ENCODE measurements at regions not wholly inside any gene's neighbourhood (a gene's known extent, or its start where the extent isn't known, plus 50 kb on each side); places are given as distances from the start of the nearest gene placed in this dataset.

DNA sequence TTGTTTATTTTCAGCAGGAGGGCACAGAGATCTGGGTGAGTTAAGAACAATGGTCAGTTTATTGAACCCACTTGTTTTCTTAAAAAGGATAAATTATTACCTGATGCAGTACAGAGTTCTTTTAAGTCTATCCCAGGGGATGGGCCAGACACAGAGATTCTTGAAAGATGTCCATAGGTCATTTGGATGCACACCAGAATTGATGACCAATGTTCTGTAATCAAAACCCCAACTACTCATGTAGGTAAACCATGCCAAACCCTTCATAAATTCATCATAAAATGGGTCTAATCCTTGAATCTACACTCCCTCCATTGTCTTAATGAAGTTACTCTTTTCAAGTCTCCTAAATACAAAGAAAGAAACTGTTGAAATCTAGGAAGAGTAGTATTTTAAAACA is 273.0 kb upstream of the COL8A1 start:
- Histone ChIP-seq H3K4me3 (ENCODE audit: low read length) (no peak overlapping the region), H3F3A (ENCODE audit: insufficient read depth, low read length, poor library complexity, severe bottlenecking) (no peaks in the 10 kb centered on the region), H3K9me3 (ENCODE audit: low read length) (no peaks in the 10 kb centered on the region), H3K27ac (ENCODE audit: low read length) (no peak overlapping the region), H3K4me2 (ENCODE audit: low read length) (no peak overlapping the region), H3K36me3 (ENCODE audit: insufficient read depth, low read length) (no peaks in the 10 kb centered on the region), H2AFZ (ENCODE audit: low read depth, low read length) (no peak overlapping the region), H3K9me2 (ENCODE audit: insufficient read depth, low read length) (no peaks in the 10 kb centered on the region), H3K79me2 (replicated peaks; ENCODE audit: insufficient read depth, low read length) (no peaks in the 10 kb centered on the region), H4K20me1 (ENCODE audit: insufficient read depth) (no peaks in the 10 kb centered on the region), H3K9ac (ENCODE audit: low read length) (no peak overlapping the region), H3K27me3 (ENCODE audit: insufficient read depth, low read depth, low read length) (no peaks in the 10 kb centered on the region)
- no peak for TF ChIP-seq RAD21 (conservative IDR thresholded peaks at IDR 0.05)
- TF ChIP-seq, protein P1, sequence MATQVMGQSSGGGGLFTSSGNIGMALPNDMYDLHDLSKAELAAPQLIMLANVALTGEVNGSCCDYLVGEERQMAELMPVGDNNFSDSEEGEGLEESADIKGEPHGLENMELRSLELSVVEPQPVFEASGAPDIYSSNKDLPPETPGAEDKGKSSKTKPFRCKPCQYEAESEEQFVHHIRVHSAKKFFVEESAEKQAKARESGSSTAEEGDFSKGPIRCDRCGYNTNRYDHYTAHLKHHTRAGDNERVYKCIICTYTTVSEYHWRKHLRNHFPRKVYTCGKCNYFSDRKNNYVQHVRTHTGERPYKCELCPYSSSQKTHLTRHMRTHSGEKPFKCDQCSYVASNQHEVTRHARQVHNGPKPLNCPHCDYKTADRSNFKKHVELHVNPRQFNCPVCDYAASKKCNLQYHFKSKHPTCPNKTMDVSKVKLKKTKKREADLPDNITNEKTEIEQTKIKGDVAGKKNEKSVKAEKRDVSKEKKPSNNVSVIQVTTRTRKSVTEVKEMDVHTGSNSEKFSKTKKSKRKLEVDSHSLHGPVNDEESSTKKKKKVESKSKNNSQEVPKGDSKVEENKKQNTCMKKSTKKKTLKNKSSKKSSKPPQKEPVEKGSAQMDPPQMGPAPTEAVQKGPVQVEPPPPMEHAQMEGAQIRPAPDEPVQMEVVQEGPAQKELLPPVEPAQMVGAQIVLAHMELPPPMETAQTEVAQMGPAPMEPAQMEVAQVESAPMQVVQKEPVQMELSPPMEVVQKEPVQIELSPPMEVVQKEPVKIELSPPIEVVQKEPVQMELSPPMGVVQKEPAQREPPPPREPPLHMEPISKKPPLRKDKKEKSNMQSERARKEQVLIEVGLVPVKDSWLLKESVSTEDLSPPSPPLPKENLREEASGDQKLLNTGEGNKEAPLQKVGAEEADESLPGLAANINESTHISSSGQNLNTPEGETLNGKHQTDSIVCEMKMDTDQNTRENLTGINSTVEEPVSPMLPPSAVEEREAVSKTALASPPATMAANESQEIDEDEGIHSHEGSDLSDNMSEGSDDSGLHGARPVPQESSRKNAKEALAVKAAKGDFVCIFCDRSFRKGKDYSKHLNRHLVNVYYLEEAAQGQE (IDR thresholded peaks at IDR 0.05; ENCODE audit: borderline replicate concordance), result no peak
- TF ChIP-seq, protein P2, sequence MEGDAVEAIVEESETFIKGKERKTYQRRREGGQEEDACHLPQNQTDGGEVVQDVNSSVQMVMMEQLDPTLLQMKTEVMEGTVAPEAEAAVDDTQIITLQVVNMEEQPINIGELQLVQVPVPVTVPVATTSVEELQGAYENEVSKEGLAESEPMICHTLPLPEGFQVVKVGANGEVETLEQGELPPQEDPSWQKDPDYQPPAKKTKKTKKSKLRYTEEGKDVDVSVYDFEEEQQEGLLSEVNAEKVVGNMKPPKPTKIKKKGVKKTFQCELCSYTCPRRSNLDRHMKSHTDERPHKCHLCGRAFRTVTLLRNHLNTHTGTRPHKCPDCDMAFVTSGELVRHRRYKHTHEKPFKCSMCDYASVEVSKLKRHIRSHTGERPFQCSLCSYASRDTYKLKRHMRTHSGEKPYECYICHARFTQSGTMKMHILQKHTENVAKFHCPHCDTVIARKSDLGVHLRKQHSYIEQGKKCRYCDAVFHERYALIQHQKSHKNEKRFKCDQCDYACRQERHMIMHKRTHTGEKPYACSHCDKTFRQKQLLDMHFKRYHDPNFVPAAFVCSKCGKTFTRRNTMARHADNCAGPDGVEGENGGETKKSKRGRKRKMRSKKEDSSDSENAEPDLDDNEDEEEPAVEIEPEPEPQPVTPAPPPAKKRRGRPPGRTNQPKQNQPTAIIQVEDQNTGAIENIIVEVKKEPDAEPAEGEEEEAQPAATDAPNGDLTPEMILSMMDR (IDR thresholded peaks at IDR 0.05; ENCODE audit: poor library complexity, severe bottlenecking), result no peak
- TF ChIP-seq SMC3 (conservative IDR thresholded peaks at IDR 0.05; ENCODE audit: poor library complexity), result no peak
- no peak for TF ChIP-seq EZH2 (IDR thresholded peaks at IDR 0.05; ENCODE audit: borderline replicate concordance, insufficient read depth, low read length, poor library complexity, severe bottlenecking)
- no peak for TF ChIP-seq EP300 (conservative IDR thresholded peaks at IDR 0.05; ENCODE audit: poor library complexity, severe bottlenecking)
- TF ChIP-seq TAF1 (IDR thresholded peaks at IDR 0.05; ENCODE audit: low read depth), result no peak

DNA sequence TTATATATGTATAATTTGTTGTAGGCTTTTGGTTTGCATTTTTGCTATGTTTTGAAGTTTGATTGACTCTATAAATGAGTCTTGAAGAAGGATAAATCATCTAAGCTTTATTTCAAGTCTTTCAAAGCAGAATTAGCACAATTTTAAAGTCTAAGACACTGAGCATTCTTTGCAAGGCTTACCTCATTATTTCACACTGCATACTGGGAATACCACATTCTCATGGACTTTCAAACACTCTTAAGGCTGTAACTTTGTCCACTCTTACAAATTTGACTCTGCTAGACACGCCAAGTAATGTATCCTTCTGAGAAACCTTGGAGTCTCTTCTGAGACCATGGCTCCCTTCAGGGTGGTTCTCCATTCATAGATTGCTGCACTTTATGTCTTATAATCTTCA is 281.3 kb upstream of the COL8A1 start:
- no peak overlapping the region for H3K4me3 ChIP-seq (ENCODE audit: low read length)

More for the DNA sequence above, 281.3 kb upstream of the COL8A1 start:
- Histone ChIP-seq H3K27ac (ENCODE audit: low read length) (no peak overlapping the region), H2AFZ (ENCODE audit: low read depth, low read length) (no peak overlapping the region), H3K4me2 (ENCODE audit: low read length) (no peak overlapping the region), H3K79me2 (replicated peaks; ENCODE audit: insufficient read depth, low read length) (no peaks in the 10 kb centered on the region), H4K20me1 (ENCODE audit: insufficient read depth) (no peaks in the 10 kb centered on the region), H3K9me3 (ENCODE audit: low read length) (no peaks in the 10 kb centered on the region), H3K9me2 (ENCODE audit: insufficient read depth, low read length) (no peaks in the 10 kb centered on the region), H3K36me3 (ENCODE audit: insufficient read depth, low read length) (no peaks in the 10 kb centered on the region), H3F3A (ENCODE audit: insufficient read depth, low read length, poor library complexity, severe bottlenecking) (no peaks in the 10 kb centered on the region), H3K9ac (ENCODE audit: low read length) (no peak overlapping the region), H3K27me3 (ENCODE audit: insufficient read depth, low read depth, low read length) (no peaks in the 10 kb centered on the region)
- TF ChIP-seq MXI1 (conservative IDR thresholded peaks at IDR 0.05; ENCODE audit: poor library complexity, severe bottlenecking), result no peak
- TF ChIP-seq RAD21 (conservative IDR thresholded peaks at IDR 0.05), result no peak
- TF ChIP-seq, protein P1 (IDR thresholded peaks at IDR 0.05; ENCODE audit: borderline replicate concordance), result no peak

All from neural cell (in vitro differentiated cells).